ENCODE measurements at regions not wholly inside any gene's neighbourhood (a gene's known extent, or its start where the extent isn't known, plus 50 kb on each side); places are given as distances from the start of the nearest gene placed in this dataset.
"Not testable (repeated sequence)": the region's sequence is repeated elsewhere in the genome, so short reads cannot be mapped to it uniquely, and the experiment has no call there.

GRCh38 chr3:98644168-98644567 is 50.8 kb upstream of the CPOX start:
- peak; percentile 49 to 68 for DNase-seq

DNA sequence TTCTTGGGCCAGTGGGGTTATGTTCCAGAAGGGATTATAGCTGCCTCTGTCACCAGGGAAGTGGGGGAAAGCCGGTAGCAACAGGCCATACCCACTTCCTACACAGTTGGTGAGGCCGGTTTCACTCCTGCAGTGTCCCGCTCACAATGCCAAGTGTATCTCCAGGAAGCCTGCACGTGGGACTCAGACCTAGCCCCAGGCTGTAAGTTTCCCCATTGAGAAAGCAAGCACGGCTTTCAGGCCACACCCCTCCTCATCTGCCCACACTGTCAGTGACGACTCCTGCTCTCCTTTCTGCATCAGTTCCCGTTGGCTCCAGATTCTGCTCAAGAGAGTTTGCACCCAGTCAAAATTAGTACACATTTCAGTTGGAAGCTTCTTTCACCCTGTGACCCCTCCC is 51.6 kb upstream of the CPOX start:
- peak; percentile 80 to 86 for DNase-seq

GRCh38 chr3:98646680-98647079 is 53.3 kb upstream of the CPOX start:
- DNase-seq: no peak

- DNase-seq: no peak
Measured at GRCh38 chr3:98647197-98647596, 53.8 kb upstream of the CPOX start.

DNA sequence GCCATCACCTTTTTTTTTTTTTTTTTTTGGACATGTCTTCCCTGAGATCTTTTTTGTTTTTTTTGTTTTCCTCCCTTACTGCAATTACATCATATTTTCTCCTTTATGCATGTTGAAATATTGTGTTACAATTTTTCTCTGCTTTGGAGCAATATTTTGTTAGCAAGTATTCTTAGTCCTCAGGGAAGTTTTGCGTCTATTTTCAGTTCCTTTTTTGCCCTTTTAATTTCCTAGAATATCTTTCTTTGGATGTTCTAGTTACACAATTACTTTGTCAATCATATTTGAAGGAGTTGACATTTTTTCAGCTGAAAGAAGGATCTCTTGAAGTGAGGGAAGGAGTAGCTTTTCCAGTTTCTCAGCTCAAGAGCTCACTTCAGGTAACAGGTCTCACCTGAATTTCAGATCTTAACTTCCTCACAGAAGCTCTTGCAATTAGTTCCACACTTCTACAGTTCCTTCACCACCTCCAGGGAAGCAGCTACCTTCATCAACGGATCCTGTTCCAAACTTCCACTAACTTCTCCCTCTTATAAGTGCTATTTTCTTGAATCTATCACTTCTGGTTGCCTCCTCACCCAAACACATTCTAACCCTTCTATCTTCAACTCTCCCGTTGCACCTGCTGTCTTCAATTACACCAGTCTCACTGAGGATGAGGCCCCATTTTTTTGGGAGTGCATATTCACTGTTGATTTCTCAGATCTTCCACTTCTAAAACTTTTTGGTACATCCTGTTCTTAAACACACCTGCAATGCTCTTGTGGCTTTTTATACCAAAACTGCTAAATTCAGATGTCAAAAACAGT is 57.8 kb upstream of the CPOX start:
- peak; percentile 87 to 90 for DNase-seq

DNA sequence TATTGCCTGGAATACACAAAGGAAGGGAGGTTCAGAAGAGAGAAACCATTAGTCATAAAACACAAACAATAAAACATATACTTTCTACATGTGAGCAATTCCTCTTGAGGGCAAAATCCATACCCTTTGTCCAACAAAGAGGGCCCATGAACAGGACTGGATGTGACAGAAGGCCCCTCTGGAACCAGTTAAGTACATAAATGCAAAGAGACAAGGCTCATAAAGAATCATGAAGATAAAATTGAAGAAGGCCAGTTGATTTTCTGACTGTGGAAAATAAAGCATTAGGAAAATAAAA is 58.3 kb upstream of the CPOX start:
- DNase-seq: no peak

- DNase-seq: no peak
Measured at GRCh38 chr3:98655666-98656065, 62.3 kb upstream of the CPOX start.

GRCh38 chr3:98657457-98657856 is 64.0 kb upstream of the CPOX start:
- DNase-seq: no peak

- DNase-seq: no peak
Measured at GRCh38 chr3:98662699-98663098, 69.3 kb upstream of the CPOX start.

- no peak for DNase-seq
Measured at GRCh38 chr3:98670020-98670419, 76.6 kb upstream of the CPOX start.

GRCh38 chr3:98679986-98680385 is 83.2 kb upstream of the ST3GAL6 start:
- DNase-seq: no peak

DNA sequence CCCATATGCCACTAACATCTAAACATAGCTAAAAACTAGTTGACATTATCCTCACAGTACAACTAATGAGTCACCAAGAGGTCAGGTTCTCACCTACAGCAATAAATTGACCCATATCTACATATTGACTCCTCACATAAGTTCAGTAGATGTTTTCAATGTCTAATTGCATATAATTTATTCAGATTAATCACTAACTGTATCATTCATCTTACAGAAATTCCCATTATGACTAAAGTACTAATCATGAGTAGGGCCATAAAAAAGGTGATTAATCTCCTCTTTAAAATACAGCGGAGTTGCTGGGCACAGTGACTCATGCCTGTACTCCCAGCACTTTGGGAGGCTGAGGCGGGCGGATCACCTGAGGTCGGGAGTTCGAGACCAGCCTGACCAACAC is 82.4 kb upstream of the ST3GAL6 start:
- no peak for DNase-seq

DNA sequence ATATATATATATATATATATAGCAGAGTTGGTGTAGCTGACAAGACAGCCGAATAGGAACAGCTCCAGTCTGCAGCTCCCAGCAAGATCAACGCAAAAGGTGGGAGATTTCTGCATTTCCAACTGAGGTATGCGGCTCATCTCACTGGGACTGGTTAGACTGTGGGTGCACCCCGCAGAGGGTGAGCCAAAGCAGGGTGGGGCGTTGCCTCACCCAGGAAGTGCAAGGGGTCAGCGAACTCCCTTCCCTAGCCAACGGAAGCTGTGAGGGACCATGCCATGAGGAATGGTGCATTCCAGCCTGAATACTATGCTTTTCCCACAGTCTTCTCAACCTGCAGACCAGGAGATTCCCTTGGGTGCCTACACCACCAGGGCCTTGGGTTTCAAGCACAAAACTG is 81.7 kb upstream of the ST3GAL6 start:
- no peak for DNase-seq

GRCh38 chr3:98682391-98682790 is 80.7 kb upstream of the ST3GAL6 start:
- DNase-seq: not testable (repeated sequence)

DNA sequence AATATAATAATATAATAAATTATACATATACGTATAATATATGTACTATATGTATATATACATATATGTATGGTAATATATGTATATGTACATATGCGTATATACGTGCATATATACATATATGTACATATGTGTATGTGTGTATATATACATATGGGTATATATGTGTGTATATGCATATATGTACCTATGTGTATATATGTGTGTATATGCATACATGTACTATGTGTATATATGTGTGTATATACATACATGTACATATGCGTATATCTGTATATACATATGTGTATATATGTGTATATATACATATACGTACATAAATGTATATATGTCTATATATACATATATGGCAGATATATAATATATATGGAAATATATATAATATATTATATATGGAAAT is 74.8 kb upstream of the ST3GAL6 start:
- DNase-seq: no peak

- DNase-seq: no peak
Measured at GRCh38 chr3:98690876-98691275, 72.3 kb upstream of the ST3GAL6 start.

DNA sequence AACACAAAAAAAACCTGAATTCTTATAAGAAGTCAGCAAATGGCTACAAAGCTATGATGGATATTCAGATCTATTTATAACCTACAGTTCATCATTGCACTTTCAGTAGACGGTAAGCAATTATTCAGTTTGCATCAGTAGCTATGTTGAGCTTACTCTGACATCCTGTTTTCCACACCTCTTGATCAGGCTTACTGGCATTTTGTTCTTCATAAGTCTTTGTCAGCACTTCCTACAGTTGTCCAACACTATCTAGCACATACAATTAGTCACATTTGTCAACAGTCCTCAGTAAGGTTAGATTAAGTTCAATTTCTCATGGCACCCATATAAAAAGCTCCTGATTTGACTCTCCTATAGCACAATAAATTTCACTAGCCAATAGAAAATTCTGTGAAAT is 71.2 kb upstream of the ST3GAL6 start:
- DNase-seq: peak in 1 of 2 donors; percentile 36

- peak in 1 of 2 donors; percentile 94 for DNase-seq
Measured at GRCh38 chr3:98692787-98693473, 70.2 kb upstream of the ST3GAL6 start.

GRCh38 chr3:98695796-98696195 is 67.3 kb upstream of the ST3GAL6 start:
- peak; percentile 23 to 91 for DNase-seq

DNA sequence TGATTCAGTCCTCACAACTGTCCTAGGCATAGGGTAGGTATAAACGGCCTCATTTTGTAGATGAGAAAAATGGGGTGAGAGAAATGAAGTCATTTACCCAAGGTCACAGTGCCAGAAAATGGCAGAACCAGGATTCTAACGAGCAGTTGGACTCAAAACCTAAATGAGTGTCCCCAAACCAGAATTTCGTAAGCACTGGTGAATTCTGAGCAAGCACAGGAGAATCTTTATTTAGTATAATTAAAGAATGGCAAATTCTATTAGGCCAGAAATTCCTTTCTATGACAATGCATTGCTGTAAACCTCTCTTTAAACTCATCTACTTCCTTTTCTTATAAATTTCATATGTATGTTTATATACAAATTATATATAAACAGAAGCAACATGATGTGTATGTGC is 66.8 kb upstream of the ST3GAL6 start:
- DNase-seq: not testable (repeated sequence)

- DNase-seq: no peak
Measured at GRCh38 chr3:98697225-98697624, 65.9 kb upstream of the ST3GAL6 start.

GRCh38 chr3:98699132-98699531 is 64.0 kb upstream of the ST3GAL6 start:
- DNase-seq: no peak

DNA sequence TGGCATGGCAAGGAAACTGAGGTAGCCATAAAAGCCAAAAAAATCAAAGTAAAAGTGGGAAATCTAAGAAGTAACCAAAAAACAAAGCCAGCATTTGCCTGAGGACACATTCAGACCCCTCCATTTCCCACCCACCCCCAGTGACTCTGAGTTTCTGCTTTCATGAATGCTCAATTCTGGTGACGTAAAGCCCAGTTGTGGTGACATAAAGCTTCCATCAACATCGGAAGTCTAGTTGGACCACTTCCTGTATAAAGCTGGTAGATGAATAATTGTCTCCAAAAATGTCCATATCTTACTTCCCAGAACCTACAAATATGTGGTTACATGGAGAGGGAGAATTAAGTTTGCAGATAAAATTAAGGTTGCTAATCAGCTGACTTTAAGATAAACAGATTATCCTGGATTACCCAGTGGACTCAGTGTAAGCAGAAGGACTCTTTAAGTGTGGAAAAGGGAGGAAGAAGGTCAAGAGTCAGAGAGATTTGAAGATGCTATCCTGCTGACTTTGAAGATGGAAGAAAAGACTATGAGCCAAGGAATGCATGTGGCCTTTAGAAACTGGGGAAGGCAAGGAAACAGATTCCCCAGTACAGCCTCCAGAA is 62.0 kb upstream of the ST3GAL6 start:
- DNase-seq: no peak

- no peak for DNase-seq
Measured at GRCh38 chr3:98702166-98702565, 61.0 kb upstream of the ST3GAL6 start.
